Pancreas (tissue), 10 donors: ENCODE measurements at regions not wholly inside any gene's neighbourhood (a gene's known extent, or its start where the extent isn't known, plus 50 kb on each side); places are given as distances from the start of the nearest gene placed in this dataset.

ENCODE experiments used
- ATAC-seq, 4 donors: fragments of 200-7000 bp; cut with Tn5 transposase; one replicate each; pipeline versions ENCODE4 v1.8.0 to v1.9.1; 2020; ENCODE audit warnings: mild to moderate bottlenecking in 4 of 4, moderate library complexity in 4 of 4
- DNase-seq, 6 donors: peaks; one replicate each; pipeline ENCODE4 v3.0.0-alpha.2; 2020
- FAIRE-seq: peaks from 2 replicates; lab custom pipeline; 2012; peaks lifted over from hg19 to GRCh38; lab: Jason Lieb, UNC
- H3K27ac ChIP-seq, 4 donors: fragments of 200-600 bp; sonication (generic); 1 replicate in 3 of 4; 2 replicates in 1 of 4; pipeline versions ENCODE4 v1.5.0 to v1.8.0; 2020
- H3K27me3 ChIP-seq, 4 donors: fragments of 200-600 bp; one replicate each; pipeline ENCODE4 v1.8.0; 2021
- H3K36me3 ChIP-seq, 3 donors: fragments of 200-600 bp; sonication (generic) in 1 of 3; one replicate each; pipeline versions ENCODE4 v1.5.0 to v1.8.0; 2020 to 2021
- H3K4me1 ChIP-seq, 3 donors: fragments of 200-600 bp; one replicate each; pipeline ENCODE4 v1.8.0; 2021
- H3K4me3 ChIP-seq, 4 donors: fragments of 200-600 bp; sonication (generic) in 2 of 4; one replicate each; pipeline versions ENCODE4 v1.5.0 to v1.8.0; 2020 to 2021
- H3K9me3 ChIP-seq, 4 donors: fragments of 200-600 bp; one replicate each; pipeline ENCODE4 v1.8.0; 2021
- WGBS, 2 donors: extraction: QIAGEN DNeasy Blood & Tissue Kit; methylation state at CpG; one replicate each; pipeline ENCODE4 v1.1.7; 2013; 5-methylcytosine and 5-hydroxymethylcytosine counted together
- intact Hi-C, 3 donors: fragments of 100-400 bp; cut with DNase I; formaldehyde crosslinking; loops; one replicate each; pipeline versions ENCODE4 v1.11.1 to v1.14.2; 2022
- TF ChIP-seq, protein P1 (sequence below), 4 donors: fragments of 200-600 bp; sonication (generic) in 3 of 4; IDR thresholded peaks; one replicate each; pipeline versions ENCODE4 v1.5.0 to v1.8.0; 2021; ENCODE audit warnings: antibody characterized with exemption in 4 of 4
- donor health status: healthy with polysubstance abuse.
- donor health status: DM: no; HTN: no; CAD: no; lungs with moderate emphysema.
- donor health status: DM: no; HTN: no; CAD: no.
- donor health status: control.
- donor health status: control.
- donor health status: Bipolar disorder and iron deficiency.
- donor health status: DM: yes; HTN: yes; CAD: no.
- donor health status: DM: no; HTN: no; CAD: no.
- donor health status: DM: no; HTN: no; CAD: no.
- donor health status: DM: yes; HTN: yes; CAD: no.

- no peak overlapping the region for H3K4me3 ChIP-seq
- no peak for FAIRE-seq
- ATAC-seq, result no peak
- TF ChIP-seq, protein P1, sequence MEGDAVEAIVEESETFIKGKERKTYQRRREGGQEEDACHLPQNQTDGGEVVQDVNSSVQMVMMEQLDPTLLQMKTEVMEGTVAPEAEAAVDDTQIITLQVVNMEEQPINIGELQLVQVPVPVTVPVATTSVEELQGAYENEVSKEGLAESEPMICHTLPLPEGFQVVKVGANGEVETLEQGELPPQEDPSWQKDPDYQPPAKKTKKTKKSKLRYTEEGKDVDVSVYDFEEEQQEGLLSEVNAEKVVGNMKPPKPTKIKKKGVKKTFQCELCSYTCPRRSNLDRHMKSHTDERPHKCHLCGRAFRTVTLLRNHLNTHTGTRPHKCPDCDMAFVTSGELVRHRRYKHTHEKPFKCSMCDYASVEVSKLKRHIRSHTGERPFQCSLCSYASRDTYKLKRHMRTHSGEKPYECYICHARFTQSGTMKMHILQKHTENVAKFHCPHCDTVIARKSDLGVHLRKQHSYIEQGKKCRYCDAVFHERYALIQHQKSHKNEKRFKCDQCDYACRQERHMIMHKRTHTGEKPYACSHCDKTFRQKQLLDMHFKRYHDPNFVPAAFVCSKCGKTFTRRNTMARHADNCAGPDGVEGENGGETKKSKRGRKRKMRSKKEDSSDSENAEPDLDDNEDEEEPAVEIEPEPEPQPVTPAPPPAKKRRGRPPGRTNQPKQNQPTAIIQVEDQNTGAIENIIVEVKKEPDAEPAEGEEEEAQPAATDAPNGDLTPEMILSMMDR (IDR thresholded peaks at IDR 0.05), result no peak
- H3K4me1 ChIP-seq, result peaks cover 0 to 6% (median 0%) of the 10 kb centered on the region in 3 donors
- no peaks in the 10 kb centered on the region for H3K9me3 ChIP-seq
- H3K27me3 ChIP-seq, result no peaks in the 10 kb centered on the region
- peak in 1 of 6 donors; percentile 47 for DNase-seq
- intact Hi-C loops, result no loop called here
- H3K27ac ChIP-seq, result no peak overlapping the region
- no peaks in the 10 kb centered on the region for H3K36me3 ChIP-seq
- WGBS, 2 donors, result 41 to 47% methylated on average over 37 of the region's 37 CpGs
Observed at GRCh38 chr11:116357784-116358544, 414.8 kb downstream of the BUD13 start.

DNA sequence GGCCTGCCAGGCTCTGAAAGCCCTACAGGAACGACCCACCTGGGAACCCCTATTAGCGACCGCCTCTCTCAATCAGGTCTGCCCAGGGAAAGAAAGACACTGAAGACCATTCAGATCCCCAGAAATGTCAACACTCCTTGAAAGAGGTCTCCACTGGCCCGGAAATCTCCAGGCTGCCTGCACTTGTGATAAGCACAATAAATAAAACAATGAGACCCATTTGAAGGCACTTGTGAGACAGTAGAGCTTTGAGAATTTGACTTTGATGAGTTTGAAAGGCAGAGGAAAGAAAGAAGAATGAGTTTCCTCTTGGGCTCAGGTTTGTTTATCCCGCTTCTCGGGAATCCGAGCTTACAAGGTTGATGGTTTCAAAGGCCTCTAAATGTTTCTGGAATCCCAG lies 416.3 kb downstream of the BUD13 start:
- TF ChIP-seq, protein P1 (IDR thresholded peaks at IDR 0.05), result no peak
- no peak for FAIRE-seq

DNA sequence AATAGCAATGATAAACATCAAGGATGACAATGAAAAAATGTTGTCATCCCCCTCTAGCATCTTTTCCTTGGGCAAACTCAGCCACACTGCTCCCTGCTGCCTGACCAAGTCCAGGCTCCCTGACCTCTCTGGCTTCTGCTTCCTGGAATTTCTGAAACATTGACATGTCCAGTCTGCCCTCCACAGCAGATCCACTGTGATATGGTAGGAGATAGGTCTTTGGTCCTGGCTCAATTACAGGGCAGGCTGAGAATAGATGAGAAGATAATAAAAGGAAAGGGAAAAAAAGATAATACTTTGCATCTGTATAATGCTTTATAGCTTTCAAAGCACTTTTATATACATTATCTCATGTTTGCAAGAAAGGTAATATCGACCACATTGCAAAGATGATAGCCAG lies 417.7 kb downstream of the BUD13 start:
- no peak overlapping the region for H3K27ac ChIP-seq
- H3K4me3 ChIP-seq, result no peak overlapping the region
- H3K9me3 ChIP-seq, result no peaks in the 10 kb centered on the region
- DNase-seq (no peak), FAIRE-seq (no peak), ATAC-seq (no peak)
- peaks cover 0 to 6% (median 0%) of the 10 kb centered on the region in 3 donors for H3K4me1 ChIP-seq
- 73 to 74% methylated on average over 1 of the region's 1 CpG for WGBS, 2 donors
- H3K36me3 ChIP-seq, result no peaks in the 10 kb centered on the region
- intact Hi-C loops, result no loop called here
- H3K27me3 ChIP-seq, result no peaks in the 10 kb centered on the region
- TF ChIP-seq, protein P1 (IDR thresholded peaks at IDR 0.05), result no peak

More for the DNA sequence above, 416.3 kb downstream of the BUD13 start:
- ATAC-seq, result no peak
- intact Hi-C loops, result no loop called here
- DNase-seq, result no peak
- 64 to 73% methylated on average over 7 of the region's 7 CpGs for WGBS, 2 donors
- H3K4me3 ChIP-seq, result no peak overlapping the region
- no peak overlapping the region for H3K27ac ChIP-seq
- H3K27me3 ChIP-seq, result no peaks in the 10 kb centered on the region
- H3K9me3 ChIP-seq, result no peaks in the 10 kb centered on the region
- H3K4me1 ChIP-seq, result peaks cover 0 to 6% (median 0%) of the 10 kb centered on the region in 3 donors
- no peaks in the 10 kb centered on the region for H3K36me3 ChIP-seq

DNA sequence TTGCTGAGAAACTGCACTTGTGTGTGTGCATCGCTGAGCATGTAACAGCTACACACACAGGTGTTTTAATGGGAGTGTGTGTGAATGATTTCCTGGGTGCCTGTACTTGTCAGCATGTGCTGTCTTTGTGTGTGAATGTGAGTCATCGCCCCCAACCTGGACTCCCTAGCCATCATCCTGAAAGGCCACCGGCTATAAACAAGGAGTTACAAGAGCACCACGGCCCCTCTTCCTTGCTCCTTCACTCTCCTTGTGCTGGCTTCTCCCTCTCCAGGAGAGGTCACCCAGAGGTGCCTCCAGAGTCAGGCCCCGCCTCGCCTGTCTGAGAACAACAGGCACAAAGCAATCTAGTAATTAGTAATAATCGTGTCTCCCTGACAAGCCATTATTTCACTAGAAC lies 419.2 kb downstream of the BUD13 start:
- H3K9me3 ChIP-seq, result no peaks in the 10 kb centered on the region
- 51 to 71% methylated on average over 7 of the region's 7 CpGs for WGBS, 2 donors
- no peaks in the 10 kb centered on the region for H3K27me3 ChIP-seq
- no peak overlapping the region for H3K4me3 ChIP-seq
- H3K27ac ChIP-seq, result no peak overlapping the region
- H3K4me1 ChIP-seq, result peaks cover 0 to 6% (median 0%) of the 10 kb centered on the region in 3 donors
- peak in 3 of 4 donors; percentile 46 to 63 (median 60) for ATAC-seq
- DNase-seq, result peak in 2 of 6 donors; percentile 27 to 38
- H3K36me3 ChIP-seq, result no peaks in the 10 kb centered on the region
- FAIRE-seq, result no peak
- intact Hi-C loops, result no loop called here
- TF ChIP-seq, protein P1 (IDR thresholded peaks at IDR 0.05), result no peak

GRCh38 chr11:116352881-116353280 lies 419.9 kb downstream of the BUD13 start:
- no peak for FAIRE-seq
- TF ChIP-seq, protein P1 (IDR thresholded peaks at IDR 0.05), result no peak
- 35 to 56% methylated on average over 4 of the region's 4 CpGs for WGBS, 2 donors
- Histone ChIP-seq H3K27me3 (no peaks in the 10 kb centered on the region), H3K4me1 (peaks cover 0 to 6% (median 0%) of the 10 kb centered on the region in 3 donors), H3K9me3 (no peaks in the 10 kb centered on the region), H3K4me3 (no peak overlapping the region), H3K27ac (peak overlapping the region in 2 of 4 donors; percentile 1 to 28), H3K36me3 (no peaks in the 10 kb centered on the region)
- ATAC-seq, result peak; percentile 91 to 98 (median 96)
- DNase-seq, result peak; percentile 65 to 94 (median 84)
- intact Hi-C loops, result no loop called here
